Stimulated activated naive CD8-positive, alpha-beta T cell treated with anti-CD3 and anti-CD28 coated beads, Interleukin-15, Interleukin-2, amounts not matched to agents 100 ng/mL and 50 ng/mL, for 24 hours (primary cell): ENCODE measurements at regions not wholly inside any gene's neighbourhood (a gene's known extent, or its start where the extent isn't known, plus 50 kb on each side); places are given as distances from the start of the nearest gene placed in this dataset.
"Not testable (repeated sequence)": the region's sequence is repeated elsewhere in the genome, so short reads cannot be mapped to it uniquely, and the experiment has no call there.

Experiments
- H3K27ac Mint-ChIP-seq: one replicate; pipeline ENCODE4 v1.8.0; 2021; ENCODE audit warnings: mild to moderate bottlenecking, mixed read lengths
- H3K27me3 Mint-ChIP-seq: one replicate; pipeline ENCODE4 v1.8.0; 2021; ENCODE audit warnings: mixed read lengths
- H3K36me3 Mint-ChIP-seq: one replicate; pipeline ENCODE4 v1.8.0; 2021; ENCODE audit warnings: low read depth, mixed read lengths
- H3K4me1 Mint-ChIP-seq: one replicate; pipeline ENCODE4 v1.8.0; 2021; ENCODE audit warnings: low read depth, mixed read lengths
- H3K4me3 Mint-ChIP-seq: one replicate; pipeline ENCODE4 v1.8.0; 2021; ENCODE audit warnings: mild to moderate bottlenecking, mixed read lengths
- H3K9me3 Mint-ChIP-seq: one replicate; pipeline ENCODE4 v1.8.0; 2021; ENCODE audit warnings: mixed read lengths

DNA sequence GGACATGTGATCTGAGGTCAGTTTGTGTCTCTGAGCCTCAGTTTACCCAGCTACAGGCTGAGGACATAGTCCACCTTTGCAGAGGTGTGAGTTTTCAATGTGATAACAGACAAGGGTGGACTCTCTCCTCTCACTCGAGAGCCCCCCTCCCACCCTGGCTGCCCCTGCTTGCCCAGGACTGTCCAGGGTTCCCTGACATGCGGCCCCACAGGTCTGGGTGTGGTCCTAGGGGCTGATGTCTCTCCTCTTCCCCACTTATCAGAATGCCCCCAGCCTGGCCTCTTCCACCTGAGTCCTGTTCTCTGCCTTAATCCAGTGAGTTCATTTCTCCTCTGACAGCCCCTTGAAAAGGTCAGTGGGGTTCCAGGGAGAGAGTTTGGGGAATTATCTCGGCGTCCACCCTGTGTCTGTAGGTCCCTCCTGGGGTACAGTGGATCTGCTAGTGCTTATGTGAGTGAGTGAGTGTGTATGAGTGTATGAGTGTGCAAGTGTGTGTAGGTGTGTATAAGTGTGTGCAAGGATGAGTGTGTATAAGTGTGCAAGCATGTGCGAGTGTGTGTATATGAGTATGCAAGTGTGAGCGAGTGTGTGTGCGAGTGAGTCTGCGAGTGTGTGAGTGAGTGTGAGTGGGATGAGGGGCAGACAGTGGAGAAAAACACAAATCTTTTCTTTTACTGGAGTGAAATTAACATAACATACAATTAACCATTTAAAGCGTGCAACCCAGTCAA is 175.0 kb downstream of the IRF8 start:
- H3K9me3 Mint-ChIP-seq, result no peaks in the 10 kb centered on the region
- H3K36me3 Mint-ChIP-seq, result no peaks in the 10 kb centered on the region
- no peak overlapping the region for H3K4me3 Mint-ChIP-seq
- peaks cover 21% of the 10 kb centered on the region for H3K27me3 Mint-ChIP-seq
- no peaks in the 10 kb centered on the region for H3K4me1 Mint-ChIP-seq
- no peak overlapping the region for H3K27ac Mint-ChIP-seq

DNA sequence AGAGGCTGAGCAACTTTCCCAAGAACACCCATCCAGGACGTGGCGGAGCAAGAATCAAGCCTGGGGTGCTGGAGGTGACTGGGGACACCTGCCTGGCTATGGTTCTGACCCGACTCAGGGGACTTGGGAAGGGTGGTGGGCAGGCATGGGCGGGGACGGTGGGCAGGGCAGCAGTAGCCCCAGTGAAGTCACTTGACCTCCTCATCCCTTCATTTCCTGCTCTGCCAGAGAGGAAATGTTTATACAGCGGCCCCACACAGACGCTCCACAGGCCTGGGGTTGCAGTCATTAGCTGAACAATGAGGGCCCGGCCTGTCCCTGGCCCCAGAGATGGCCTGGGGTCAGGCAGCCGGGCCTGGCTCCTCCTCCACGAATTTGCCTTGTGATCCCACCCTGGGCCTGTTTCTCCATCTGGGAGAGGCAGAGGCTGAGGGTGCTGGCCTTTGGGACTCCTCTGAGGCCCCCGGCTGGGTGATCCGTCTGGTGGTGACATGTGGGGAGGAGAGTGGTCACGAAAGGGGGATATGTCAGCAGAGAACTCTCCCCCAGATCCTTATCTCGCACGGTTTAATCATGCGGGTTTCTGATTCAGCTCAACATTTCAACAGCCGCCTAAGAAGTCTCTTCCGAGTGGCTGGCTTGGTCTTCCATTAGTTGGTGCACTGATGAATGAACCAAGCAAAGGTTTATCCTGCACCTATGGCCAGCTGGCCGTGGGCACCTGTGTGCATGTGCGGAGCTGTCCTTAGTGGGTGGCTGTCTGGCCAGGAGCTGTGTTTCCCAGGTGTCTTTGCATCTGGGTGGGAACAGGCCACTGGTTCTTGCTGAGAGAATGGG is 175.9 kb downstream of the IRF8 start:
- Mint-ChIP-seq H3K4me1 (no peaks in the 10 kb centered on the region), H3K27me3 (peaks cover 22% of the 10 kb centered on the region), H3K27ac (no peak overlapping the region), H3K4me3 (no peak overlapping the region), H3K9me3 (no peaks in the 10 kb centered on the region), H3K36me3 (no peaks in the 10 kb centered on the region)

DNA sequence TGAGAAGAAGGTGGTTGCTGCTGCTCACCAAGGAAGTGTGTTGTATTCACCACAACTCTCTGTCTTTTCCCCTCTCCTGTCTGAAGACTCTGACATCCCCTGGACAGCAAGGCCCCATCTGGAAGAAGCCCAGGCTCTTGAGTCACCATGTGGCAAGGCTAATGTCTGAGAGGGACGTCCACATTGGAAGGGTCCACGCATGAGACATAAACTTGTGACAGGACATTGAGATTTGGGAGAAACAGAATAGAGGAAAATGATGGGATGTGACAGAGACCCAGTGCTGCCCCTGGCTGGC is 176.5 kb downstream of the IRF8 start:
- Mint-ChIP-seq H3K36me3 (no peaks in the 10 kb centered on the region), H3K4me1 (no peaks in the 10 kb centered on the region), H3K9me3 (no peaks in the 10 kb centered on the region), H3K27me3 (peaks cover 27% of the 10 kb centered on the region), H3K4me3 (no peak overlapping the region), H3K27ac (no peak overlapping the region)

DNA sequence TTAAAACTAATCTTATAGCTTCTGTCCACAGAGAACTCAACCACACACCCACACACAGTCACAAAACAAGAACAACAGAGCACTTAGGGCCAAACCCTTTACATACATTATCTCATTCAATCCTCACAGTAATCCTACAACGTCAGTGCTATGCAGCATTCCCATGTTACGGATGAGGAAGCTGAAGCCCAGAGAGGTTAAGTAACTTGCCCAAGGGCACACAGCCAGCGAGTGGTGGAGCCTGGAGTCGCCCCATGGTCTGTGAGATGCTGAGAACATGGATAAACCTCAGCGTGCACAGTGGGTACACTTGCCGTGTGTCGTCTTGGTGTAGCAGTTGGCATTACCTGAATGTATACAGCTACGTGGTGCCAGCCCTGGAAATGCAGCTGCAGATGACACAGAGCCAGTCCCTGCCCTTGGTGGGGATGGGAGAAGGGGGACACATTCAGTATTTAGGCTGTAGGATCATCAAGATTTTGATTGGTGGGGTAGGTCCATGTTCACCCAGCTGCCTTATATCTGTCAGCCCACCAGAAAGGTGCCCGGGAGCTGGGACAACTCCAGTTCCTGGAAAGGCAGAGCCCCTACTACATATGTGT is 177.0 kb downstream of the IRF8 start:
- H3K4me3 Mint-ChIP-seq, result no peak overlapping the region
- no peaks in the 10 kb centered on the region for H3K36me3 Mint-ChIP-seq
- peaks cover 27% of the 10 kb centered on the region for H3K27me3 Mint-ChIP-seq
- H3K27ac Mint-ChIP-seq, result no peak overlapping the region
- H3K4me1 Mint-ChIP-seq, result no peaks in the 10 kb centered on the region
- no peaks in the 10 kb centered on the region for H3K9me3 Mint-ChIP-seq

DNA sequence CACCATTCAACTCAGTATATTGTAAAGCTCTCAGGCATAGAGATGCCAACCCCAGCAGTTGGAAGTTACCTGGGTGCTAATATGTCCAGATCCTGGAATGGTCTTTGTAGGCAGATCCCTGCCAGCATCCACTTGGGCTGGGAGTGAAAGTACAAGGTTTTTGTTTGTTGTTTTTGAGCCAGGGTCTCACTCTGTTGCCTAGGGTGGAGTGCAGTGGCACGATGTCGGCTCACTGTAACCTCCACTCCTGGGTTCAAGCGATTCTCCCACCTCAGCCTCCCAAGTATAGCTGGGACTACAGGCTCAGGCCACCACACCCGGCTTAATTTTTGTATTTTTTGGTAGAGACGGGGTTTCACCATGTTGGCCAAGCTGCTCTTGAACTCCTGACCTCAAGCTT is 177.6 kb downstream of the IRF8 start:
- no peak overlapping the region for H3K4me3 Mint-ChIP-seq
- no peaks in the 10 kb centered on the region for H3K9me3 Mint-ChIP-seq
- H3K36me3 Mint-ChIP-seq, result no peaks in the 10 kb centered on the region
- no peaks in the 10 kb centered on the region for H3K4me1 Mint-ChIP-seq
- H3K27me3 Mint-ChIP-seq, result peaks cover 25% of the 10 kb centered on the region
- no peak overlapping the region for H3K27ac Mint-ChIP-seq

DNA sequence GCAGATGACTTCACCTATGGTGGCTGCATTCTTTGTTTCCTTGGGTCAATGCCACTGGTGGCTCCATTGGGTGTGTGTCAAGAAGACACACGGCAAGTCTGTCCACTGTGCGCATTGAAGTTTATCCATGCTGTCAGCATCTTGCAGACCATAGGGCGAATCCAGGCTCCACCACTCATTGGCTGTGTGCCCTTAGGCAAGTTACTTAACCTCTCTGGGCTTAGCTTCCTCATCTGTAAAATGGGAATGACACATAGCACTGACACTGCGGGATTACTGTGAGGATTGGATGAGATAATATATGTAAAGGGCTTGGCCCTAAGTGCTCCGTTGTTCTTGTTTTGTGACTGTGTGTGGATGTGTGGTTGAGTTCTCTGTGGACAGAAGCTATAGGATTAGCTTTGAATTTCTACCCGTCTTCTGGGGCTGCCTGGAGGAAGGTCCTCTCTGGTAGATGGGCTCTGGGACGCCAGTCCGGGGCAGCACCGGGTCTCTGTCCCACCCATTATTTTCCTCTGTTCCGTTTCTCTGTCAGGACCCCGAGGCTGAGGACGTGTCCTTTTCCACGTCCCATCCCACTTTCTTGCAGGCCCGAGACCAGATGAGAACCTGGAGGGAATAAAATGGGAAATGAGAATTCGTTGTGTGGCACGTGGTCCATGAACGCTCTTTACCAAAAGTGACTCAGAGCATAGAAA is 178.4 kb downstream of the IRF8 start:
- Mint-ChIP-seq H3K4me3 (no peak overlapping the region), H3K27ac (no peak overlapping the region), H3K27me3 (peaks cover 18% of the 10 kb centered on the region), H3K4me1 (no peaks in the 10 kb centered on the region), H3K36me3 (no peaks in the 10 kb centered on the region), H3K9me3 (no peaks in the 10 kb centered on the region)

DNA sequence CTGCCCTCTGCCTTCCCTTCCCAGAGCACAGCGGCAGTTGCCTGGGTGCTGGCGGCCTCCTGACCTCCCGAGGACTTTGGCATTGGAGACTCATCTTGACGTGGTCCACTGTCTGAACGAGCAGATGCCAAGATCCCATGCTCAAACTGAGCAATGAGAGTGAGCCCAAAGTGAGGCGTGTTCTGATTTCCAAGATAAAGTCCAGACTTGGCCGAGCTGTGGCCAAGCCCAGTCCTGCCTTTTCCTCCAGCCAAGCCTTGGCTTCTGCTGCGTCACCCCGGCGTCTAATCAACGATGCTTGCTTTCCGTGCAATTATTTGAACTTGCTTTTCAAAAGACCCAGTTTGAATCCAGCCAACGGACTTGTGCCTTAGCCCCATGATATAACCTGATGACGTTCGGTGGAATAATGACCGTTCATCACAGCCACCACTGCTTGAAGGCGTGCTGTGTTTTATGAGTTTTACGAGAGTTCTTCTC is 179.2 kb downstream of the IRF8 start:
- Mint-ChIP-seq H3K27ac (no peak overlapping the region), H3K9me3 (no peaks in the 10 kb centered on the region), H3K36me3 (no peaks in the 10 kb centered on the region), H3K4me1 (no peaks in the 10 kb centered on the region), H3K4me3 (no peak overlapping the region), H3K27me3 (peaks cover 11% of the 10 kb centered on the region)

DNA sequence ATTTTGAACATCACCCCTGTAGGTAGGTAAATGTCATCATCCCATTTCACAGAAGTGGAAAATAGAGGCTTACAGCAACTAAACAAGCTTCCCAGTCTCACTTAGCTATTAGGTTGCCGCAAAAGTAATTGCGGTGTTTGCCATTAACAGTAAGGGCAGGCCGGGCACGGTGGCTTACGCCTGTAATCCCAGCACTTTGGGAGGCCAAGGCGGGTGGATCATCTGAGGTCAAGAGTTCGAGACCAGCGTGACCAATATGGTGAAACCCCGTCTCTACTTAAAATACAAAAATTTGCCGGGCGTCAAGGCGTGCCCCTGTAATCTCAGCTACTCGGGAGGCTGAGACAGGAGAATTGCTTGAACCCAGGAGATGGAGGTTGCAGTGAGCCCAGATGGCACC is 179.7 kb downstream of the IRF8 start:
- not testable (repeated sequence) for H3K36me3 Mint-ChIP-seq, H3K4me1 Mint-ChIP-seq, H3K27ac Mint-ChIP-seq, H3K4me3 Mint-ChIP-seq, H3K9me3 Mint-ChIP-seq
- H3K27me3 Mint-ChIP-seq, result peaks cover 11% of the 10 kb centered on the region

DNA sequence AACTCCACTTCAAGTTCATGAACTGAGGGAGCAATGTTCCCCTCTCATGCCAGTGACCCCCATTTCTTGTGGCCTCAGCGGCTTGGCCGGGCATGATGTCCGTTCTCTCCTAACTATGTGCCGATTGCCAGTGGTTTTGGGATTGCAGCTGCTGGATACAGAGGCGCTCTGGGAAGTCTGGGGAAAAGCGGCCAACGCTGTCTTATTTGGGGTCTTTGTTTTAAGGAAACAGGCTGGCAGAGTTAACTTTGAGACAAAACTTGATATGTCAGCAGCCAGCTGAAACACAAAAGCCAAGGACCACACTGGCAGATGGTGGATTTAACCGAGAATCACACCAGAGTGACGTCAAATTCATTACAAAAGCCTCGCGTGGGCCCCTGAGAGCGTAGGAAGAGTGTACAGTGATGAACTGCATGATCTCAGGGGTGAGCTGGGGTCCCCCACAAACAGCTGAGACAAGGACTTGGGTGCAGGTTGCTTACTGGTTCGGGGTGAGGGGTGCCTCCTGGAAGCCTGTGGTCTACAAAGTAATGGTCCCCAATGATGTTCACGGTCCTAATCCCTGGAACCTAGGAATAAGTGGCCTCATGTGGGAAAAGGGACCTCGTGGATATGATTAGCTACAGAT is 180.4 kb downstream of the IRF8 start:
- H3K4me3 Mint-ChIP-seq, result no peak overlapping the region
- no peaks in the 10 kb centered on the region for H3K4me1 Mint-ChIP-seq
- no peaks in the 10 kb centered on the region for H3K9me3 Mint-ChIP-seq
- no peak overlapping the region for H3K27ac Mint-ChIP-seq
- peaks cover 6% of the 10 kb centered on the region for H3K27me3 Mint-ChIP-seq
- no peaks in the 10 kb centered on the region for H3K36me3 Mint-ChIP-seq

DNA sequence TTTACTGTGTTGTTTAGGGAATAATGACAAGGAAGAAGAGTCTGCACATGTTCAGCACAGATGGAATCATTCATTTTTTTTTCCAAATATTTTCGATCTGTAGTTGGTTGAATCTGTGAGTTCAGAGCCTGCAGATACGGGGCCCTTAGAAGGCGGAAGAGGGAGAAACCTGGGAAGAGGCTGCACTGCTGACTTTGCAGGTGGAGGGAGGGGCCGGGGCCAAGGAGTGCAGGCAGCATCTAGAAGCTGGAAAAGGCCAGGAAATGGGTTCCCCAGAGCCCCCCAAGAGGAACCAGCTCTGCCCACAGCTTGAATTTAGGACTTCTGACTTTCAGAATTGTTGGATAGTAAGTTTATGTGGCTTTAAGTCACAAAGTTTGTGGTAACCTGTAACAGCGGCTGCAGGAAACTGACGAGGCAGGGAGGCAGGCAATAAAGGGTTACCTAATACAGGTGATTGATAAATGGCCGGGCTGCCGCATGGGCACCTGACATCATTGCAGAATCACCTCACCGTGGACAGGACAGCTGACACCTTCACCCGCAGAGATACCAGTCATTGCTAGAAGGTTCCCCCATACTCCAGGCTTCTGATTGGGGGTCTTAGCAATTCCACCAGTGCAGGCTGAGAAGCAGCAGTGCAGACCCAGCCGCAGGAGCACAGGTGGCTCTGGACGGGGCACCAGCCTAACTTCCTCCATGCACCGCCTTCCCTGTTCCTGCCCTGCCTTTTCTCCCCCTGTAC is 181.3 kb downstream of the IRF8 start:
- Mint-ChIP-seq H3K27me3 (peaks cover 6% of the 10 kb centered on the region), H3K4me1 (no peaks in the 10 kb centered on the region), H3K4me3 (no peak overlapping the region), H3K9me3 (no peaks in the 10 kb centered on the region), H3K27ac (no peak overlapping the region), H3K36me3 (no peaks in the 10 kb centered on the region)

DNA sequence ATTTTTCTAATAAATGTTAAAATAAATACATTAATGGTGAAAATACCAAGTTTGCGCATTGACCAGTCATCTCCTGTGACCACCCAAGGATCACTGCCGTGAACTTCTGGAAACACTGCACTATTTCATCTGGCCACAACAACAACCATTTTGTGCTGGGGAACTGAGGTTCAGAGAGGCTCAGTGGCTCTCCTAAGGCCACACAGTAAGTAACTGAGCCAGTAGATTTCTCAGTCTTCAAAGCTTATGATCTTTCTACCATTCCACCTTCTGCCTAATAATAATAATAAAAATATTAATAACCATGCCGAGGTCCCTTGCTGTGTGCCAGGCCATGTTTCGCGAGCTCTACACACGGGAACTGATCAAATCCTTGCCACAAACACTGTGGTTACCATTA is 182.0 kb downstream of the IRF8 start:
- Mint-ChIP-seq H3K4me1 (no peaks in the 10 kb centered on the region), H3K27ac (no peak overlapping the region), H3K27me3 (peaks cover 6% of the 10 kb centered on the region), H3K9me3 (no peaks in the 10 kb centered on the region), H3K4me3 (no peak overlapping the region), H3K36me3 (no peaks in the 10 kb centered on the region)

DNA sequence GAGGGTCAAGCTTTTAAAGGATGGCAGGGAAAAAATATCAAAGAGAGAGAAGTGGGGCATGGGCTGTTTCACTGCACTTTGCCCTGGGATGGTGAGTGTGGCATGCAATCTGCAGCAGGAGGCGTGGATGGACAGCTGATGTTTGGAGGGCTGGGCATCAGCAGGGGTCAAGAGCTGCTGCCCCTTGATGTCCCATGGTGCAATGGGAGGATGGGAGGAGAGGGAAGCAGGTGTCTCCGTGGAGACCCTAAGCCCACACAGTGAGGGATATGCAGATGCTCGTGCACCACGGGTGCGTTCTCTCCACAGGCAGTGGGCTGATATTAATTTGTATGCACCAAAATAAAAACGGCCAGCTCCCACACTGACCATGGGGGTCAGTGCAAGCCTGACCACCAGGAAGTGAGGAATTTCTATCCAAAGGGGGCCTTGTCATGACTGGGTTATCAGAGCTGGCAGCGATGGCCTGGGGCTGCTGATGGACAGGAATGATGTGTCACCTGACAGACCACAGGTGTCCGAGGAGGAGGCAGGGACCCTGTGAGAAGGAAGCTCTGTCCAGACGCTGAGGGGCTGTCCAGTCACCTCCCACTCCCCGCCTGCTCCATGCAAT is 183.6 kb downstream of the IRF8 start:
- Mint-ChIP-seq H3K27ac (no peak overlapping the region), H3K27me3 (peaks cover 6% of the 10 kb centered on the region)

DNA sequence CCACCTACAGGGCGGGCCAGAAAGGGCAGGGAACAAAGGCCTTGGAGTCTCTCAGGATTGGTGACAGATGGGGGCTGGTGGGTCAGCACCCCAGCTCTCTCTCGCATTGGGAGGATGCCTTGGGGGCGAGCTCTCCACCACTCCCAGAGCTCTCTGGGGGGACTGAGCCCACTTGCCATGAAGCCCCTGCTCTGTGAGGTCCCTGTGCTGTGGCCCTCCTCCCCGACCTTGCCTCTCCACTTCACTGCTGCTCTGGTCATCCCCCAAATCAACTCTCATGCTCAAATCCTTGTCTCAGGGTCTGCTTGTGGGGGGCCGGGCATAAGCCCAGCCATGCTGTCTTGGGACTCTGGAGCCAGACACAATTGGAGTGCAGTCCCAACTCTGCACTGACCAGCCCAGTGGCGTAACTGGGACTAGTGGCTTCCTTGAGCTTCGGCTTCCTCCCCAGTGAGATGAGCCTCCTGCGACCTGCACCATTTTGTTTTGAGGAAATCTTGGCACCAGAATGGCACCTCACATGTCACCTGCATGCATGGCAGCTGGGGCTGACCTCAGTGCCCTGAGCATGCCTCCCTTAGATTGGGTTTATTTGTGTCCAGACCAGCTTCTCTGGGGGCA is 184.5 kb downstream of the IRF8 start:
- Mint-ChIP-seq H3K27me3 (peaks cover 6% of the 10 kb centered on the region), H3K9me3 (no peaks in the 10 kb centered on the region), H3K4me3 (no peak overlapping the region), H3K36me3 (no peaks in the 10 kb centered on the region), H3K4me1 (no peaks in the 10 kb centered on the region), H3K27ac (no peak overlapping the region)

More for the DNA sequence above, 183.6 kb downstream of the IRF8 start:
- H3K9me3 Mint-ChIP-seq, result no peaks in the 10 kb centered on the region
- H3K36me3 Mint-ChIP-seq, result no peaks in the 10 kb centered on the region
- no peaks in the 10 kb centered on the region for H3K4me1 Mint-ChIP-seq
- H3K4me3 Mint-ChIP-seq, result no peak overlapping the region
